Breast epithelium (tissue), 4 donors: ENCODE measurements at regions not wholly inside any gene's neighbourhood (a gene's known extent, or its start where the extent isn't known, plus 50 kb on each side); places are given as distances from the start of the nearest gene placed in this dataset.

ENCODE experiments used
- DNase-seq, 2 donors: peaks; one replicate each; pipeline ENCODE4 v3.0.0-alpha.2; 2019; ENCODE audit warnings: low spot score in 2 of 2
- H3K27ac ChIP-seq, 2 donors: fragments of 200-600 bp; sonication (generic) in 1 of 2; one replicate each; pipeline ENCODE4 v1.5.1; 2016 to 2019; ENCODE audit warnings: mild to moderate bottlenecking in 1 of 2
- H3K27me3 ChIP-seq, 2 donors: fragments of 200-600 bp; sonication (generic) in 1 of 2; one replicate each; pipeline versions ENCODE4 v1.5.1 to v1.6.0; 2017 to 2019; ENCODE audit warnings: control low read depth in 1 of 2, mild to moderate bottlenecking in 1 of 2
- H3K36me3 ChIP-seq: fragments of 200-600 bp; one replicate; pipeline ENCODE4 v1.5.1; 2019
- H3K4me1 ChIP-seq, 2 donors: fragments of 200-600 bp; sonication (generic); one replicate each; pipeline ENCODE4 v1.5.1; 2016 to 2019; ENCODE audit warnings: control low read depth in 1 of 2
- H3K4me3 ChIP-seq, 3 donors: fragments of 200-600 bp; sonication (generic); 1 replicate in 2 of 3; 2 replicates in 1 of 3; pipeline ENCODE4 v1.5.1; 2016 to 2019; ENCODE audit warnings: mild to moderate bottlenecking in 3 of 3, moderate library complexity in 2 of 3
- H3K9me3 ChIP-seq, 2 donors: fragments of 200-600 bp; sonication (generic) in 1 of 2; one replicate each; pipeline ENCODE4 v1.5.1; 2016 to 2019; ENCODE audit warnings: control low read depth in 1 of 2
- CTCF ChIP-seq, 3 donors: fragments of 450-650 bp; IDR thresholded peaks; one replicate each; pipeline ENCODE4 v1.5.1; 2016 to 2017; ENCODE audit warnings: antibody characterized with exemption in 3 of 3, mild to moderate bottlenecking in 3 of 3, moderate library complexity in 3 of 3
- POLR2A ChIP-seq: fragments of 450-650 bp; IDR thresholded peaks from one replicate; pipeline ENCODE4 v1.6.1; 2016; ENCODE audit warnings: antibody characterized with exemption, mild to moderate bottlenecking, moderate library complexity
- POLR2AphosphoS5 ChIP-seq, 3 donors: sonication (generic); formaldehyde crosslinking; IDR thresholded peaks; one replicate each; pipeline ENCODE4 v1.6.1; 2017; ENCODE audit warnings: antibody characterized with exemption in 3 of 3
- intact Hi-C: fragments of 100-400 bp; cut with DNase I; formaldehyde crosslinking; loops from one replicate; pipeline ENCODE4 v1.15.1; 2023; ENCODE audit warnings: low total_unique reads

GRCh38 chr10:3415038-3415736 is 242.6 kb upstream of the PITRM1 start:
- intact Hi-C loops = no loop called here
- no peak for DNase-seq
- H3K27ac ChIP-seq = no peak overlapping the region
- H3K36me3 ChIP-seq = no peaks in the 10 kb centered on the region
- H3K4me3 ChIP-seq = no peak overlapping the region
- no peaks in the 10 kb centered on the region for H3K27me3 ChIP-seq
- H3K9me3 ChIP-seq = no peaks in the 10 kb centered on the region
- H3K4me1 ChIP-seq = no peaks in the 10 kb centered on the region
- TF ChIP-seq POLR2A (no peak), CTCF (IDR thresholded peaks at IDR 0.05) (no peak), POLR2AphosphoS5 (IDR thresholded peaks at IDR 0.05) (no peak)

- no peak overlapping the region for H3K4me3 ChIP-seq
- H3K27ac ChIP-seq = no peak overlapping the region
- intact Hi-C loops = no loop called here
- H3K36me3 ChIP-seq = no peaks in the 10 kb centered on the region
- no peaks in the 10 kb centered on the region for H3K9me3 ChIP-seq
- no peaks in the 10 kb centered on the region for H3K27me3 ChIP-seq
- TF ChIP-seq CTCF (IDR thresholded peaks at IDR 0.05) (no peak), POLR2AphosphoS5 (IDR thresholded peaks at IDR 0.05) (no peak), POLR2A (no peak)
- no peak for DNase-seq
- H3K4me1 ChIP-seq = no peaks in the 10 kb centered on the region
Measured at GRCh38 chr10:3414667-3415023, 242.1 kb upstream of the PITRM1 start.

- intact Hi-C loops = no loop called here
- no peak for TF ChIP-seq CTCF (IDR thresholded peaks at IDR 0.05)
- no peak for TF ChIP-seq POLR2AphosphoS5 (IDR thresholded peaks at IDR 0.05)
- TF ChIP-seq POLR2A = no peak
- H3K9me3 ChIP-seq = no peaks in the 10 kb centered on the region
- no peak overlapping the region for H3K27ac ChIP-seq
- DNase-seq = no peak
- H3K27me3 ChIP-seq = no peaks in the 10 kb centered on the region
- no peak overlapping the region for H3K4me3 ChIP-seq
- H3K36me3 ChIP-seq = no peaks in the 10 kb centered on the region
- H3K4me1 ChIP-seq = no peaks in the 10 kb centered on the region
Measured at GRCh38 chr10:3413937-3414666, 241.5 kb upstream of the PITRM1 start.

GRCh38 chr10:3412646-3413045 is 240.1 kb upstream of the PITRM1 start:
- DNase-seq = no peak

DNA sequence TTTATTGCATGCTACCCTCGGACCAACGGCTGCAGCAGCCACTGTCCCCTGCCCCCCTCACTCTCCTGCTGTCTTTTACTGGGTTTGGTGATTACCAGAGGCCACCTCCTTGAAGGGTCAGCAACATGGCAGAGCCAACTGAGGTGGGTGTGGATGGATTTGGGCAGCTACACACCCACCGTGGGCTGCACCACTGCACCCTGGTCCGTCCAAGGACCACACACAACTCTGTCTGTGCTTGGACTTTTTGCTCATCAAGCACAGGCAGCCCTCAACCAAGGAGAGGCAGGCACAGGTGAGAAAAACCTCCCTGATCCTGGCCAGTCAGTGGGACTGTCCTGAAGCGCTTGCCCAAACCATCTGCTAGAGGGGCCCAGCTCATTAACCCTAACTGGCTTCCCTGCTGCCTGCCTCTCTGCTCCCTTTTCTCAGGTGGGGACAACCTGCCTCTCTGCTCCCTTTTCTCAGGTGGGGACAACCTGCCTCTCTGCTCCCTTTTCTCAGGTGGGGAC is 239.5 kb upstream of the PITRM1 start:
- Histone ChIP-seq H3K4me1 (no peaks in the 10 kb centered on the region), H3K36me3 (no peaks in the 10 kb centered on the region), H3K9me3 (no peaks in the 10 kb centered on the region), H3K27ac (no peak overlapping the region), H3K4me3 (no peak overlapping the region), H3K27me3 (no peaks in the 10 kb centered on the region)
- DNase-seq = no peak
- no peak for TF ChIP-seq POLR2A
- no peak for TF ChIP-seq CTCF (IDR thresholded peaks at IDR 0.05)
- TF ChIP-seq POLR2AphosphoS5 (IDR thresholded peaks at IDR 0.05) = no peak
- intact Hi-C loops = no loop called here

More at GRCh38 chr10:3412646-3413045, 240.1 kb upstream of the PITRM1 start:
- Histone ChIP-seq H3K36me3 (no peaks in the 10 kb centered on the region), H3K4me1 (no peaks in the 10 kb centered on the region), H3K27me3 (no peaks in the 10 kb centered on the region), H3K4me3 (no peak overlapping the region), H3K27ac (no peak overlapping the region), H3K9me3 (no peaks in the 10 kb centered on the region)
- intact Hi-C loops = no loop called here
- TF ChIP-seq POLR2A = no peak
